HEK293 (cell line): ENCODE measurements at regions not wholly inside any gene's neighbourhood (a gene's known extent, or its start where the extent isn't known, plus 50 kb on each side); places are given as distances from the start of the nearest gene placed in this dataset.
"Not testable (repeated sequence)": the region's sequence is repeated elsewhere in the genome, so short reads cannot be mapped to it uniquely, and the experiment has no call there.

Source experiments
- CTCF ChIA-PET: fragments of 350-600 bp; formaldehyde crosslinking; extraction: SDS; loops from one replicate; lab custom pipeline; 2021; ENCODE audit warnings: antibody characterized with exemption; lab: Yijun Ruan, JAX
- POLR2A ChIA-PET: fragments of 300-600 bp; formaldehyde crosslinking; extraction: SDS; loops from one replicate; lab custom pipeline; 2020; ENCODE audit warnings: antibody characterized with exemption, inconsistent platforms; lab: Yijun Ruan, JAX
- H3K27ac ChIP-seq: fragments of 200-500 bp; sonication (Bioruptor generic); 2 replicates; pipeline ENCODE4 v1.5.1; 2014; ENCODE audit warnings: low read depth, low read length, control low read depth, inconsistent platforms; ENCODE audit errors: extremely low read depth
- H3K36me3 ChIP-seq, 2 experiments: fragments of 200-500 bp in 1 of 2; sonication (Bioruptor generic) in 1 of 2; 1 replicate in 1 of 2; 2 replicates in 1 of 2; pipeline ENCODE4 v1.5.1; 2014 to 2017; ENCODE audit warnings: inconsistent platforms in 2 of 2, low read length in 2 of 2; ENCODE audit not compliant: control insufficient read depth in 2 of 2, insufficient read depth in 1 of 2
- H3K4me1 ChIP-seq: fragments of 200-500 bp; sonication (Bioruptor generic); 2 replicates; pipeline ENCODE4 v1.5.1; 2014; ENCODE audit warnings: mild to moderate bottlenecking, low read length, inconsistent platforms; ENCODE audit not compliant: control insufficient read depth, insufficient read depth
- H3K4me3 ChIP-seq: 2 replicates; pipeline ENCODE4 v1.5.1; 2011; ENCODE audit warnings: low read depth, mild to moderate bottlenecking, control low read depth, low read length, moderate library complexity
- H3K9me3 ChIP-seq: fragments of 200-500 bp; sonication (Bioruptor generic); 2 replicates; pipeline ENCODE4 v1.5.1; 2014; ENCODE audit warnings: low read depth, low read length, inconsistent platforms; ENCODE audit not compliant: control insufficient read depth, insufficient read depth
- GLIS2 ChIP-seq: fragments of 450-650 bp; formaldehyde crosslinking; IDR thresholded peaks from 2 replicates; pipeline ENCODE4 v1.5.1; 2016; ENCODE audit warnings: missing biosample characterization, missing genetic modification characterization
- KLF10 ChIP-seq: fragments of 450-650 bp; IDR thresholded peaks from 2 replicates; pipeline ENCODE4 v1.5.1; 2018; ENCODE audit warnings: missing biosample characterization, mild to moderate bottlenecking, missing genetic modification characterization
- MZF1 ChIP-seq: fragments of 450-650 bp; formaldehyde crosslinking; IDR thresholded peaks from 2 replicates; pipeline ENCODE4 v1.5.1; 2017; ENCODE audit warnings: missing biosample characterization, missing genetic modification characterization, borderline replicate concordance
- OVOL3 ChIP-seq: fragments of 450-650 bp; formaldehyde crosslinking; IDR thresholded peaks from 2 replicates; pipeline ENCODE4 v1.5.1; 2016; ENCODE audit warnings: missing biosample characterization, missing genetic modification characterization
- SCRT2 ChIP-seq: fragments of 450-650 bp; formaldehyde crosslinking; IDR thresholded peaks from 2 replicates; pipeline ENCODE4 v1.5.1; 2016; ENCODE audit warnings: missing biosample characterization, missing genetic modification characterization
- SP7 ChIP-seq: fragments of 450-650 bp; formaldehyde crosslinking; IDR thresholded peaks from 2 replicates; pipeline ENCODE4 v1.5.1; 2016; ENCODE audit warnings: missing biosample characterization, missing genetic modification characterization
- ZBTB48 ChIP-seq: fragments of 450-650 bp; formaldehyde crosslinking; IDR thresholded peaks from 2 replicates; pipeline ENCODE4 v1.5.1; 2016; ENCODE audit warnings: missing biosample characterization, missing genetic modification characterization
- ZFHX2 ChIP-seq: fragments of 450-650 bp; formaldehyde crosslinking; conservative IDR thresholded peaks from 2 replicates; pipeline ENCODE4 v1.5.1; 2016; ENCODE audit warnings: missing biosample characterization, missing genetic modification characterization
- ZFP41 ChIP-seq: fragments of 450-650 bp; formaldehyde crosslinking; IDR thresholded peaks from 2 replicates; pipeline ENCODE4 v1.5.1; 2016; ENCODE audit warnings: missing biosample characterization, missing genetic modification characterization, borderline replicate concordance
- ZNF169 ChIP-seq: fragments of 450-650 bp; formaldehyde crosslinking; IDR thresholded peaks from 2 replicates; pipeline ENCODE4 v1.5.1; 2016; ENCODE audit warnings: missing biosample characterization, missing genetic modification characterization
- ZNF223 ChIP-seq: fragments of 450-650 bp; formaldehyde crosslinking; IDR thresholded peaks from 2 replicates; pipeline ENCODE4 v1.5.1; 2016; ENCODE audit warnings: missing biosample characterization, missing genetic modification characterization
- ZNF24 ChIP-seq: fragments of 450-650 bp; formaldehyde crosslinking; IDR thresholded peaks from 2 replicates; pipeline ENCODE4 v1.5.1; 2016; ENCODE audit warnings: missing biosample characterization, missing genetic modification characterization
- ZNF366 ChIP-seq: fragments of 450-650 bp; formaldehyde crosslinking; conservative IDR thresholded peaks from 2 replicates; pipeline ENCODE4 v1.5.1; 2016; ENCODE audit warnings: missing biosample characterization, missing genetic modification characterization
- ZNF473 ChIP-seq: fragments of 450-650 bp; formaldehyde crosslinking; IDR thresholded peaks from 2 replicates; pipeline ENCODE4 v1.5.1; 2017; ENCODE audit warnings: missing biosample characterization, missing genetic modification characterization
- ZNF544 ChIP-seq: fragments of 450-650 bp; formaldehyde crosslinking; IDR thresholded peaks from 2 replicates; pipeline ENCODE4 v1.5.0; 2017; ENCODE audit warnings: missing biosample characterization, missing genetic modification characterization
- ZNF629 ChIP-seq: fragments of 450-650 bp; formaldehyde crosslinking; IDR thresholded peaks from 2 replicates; pipeline ENCODE4 v1.5.1; 2017; ENCODE audit warnings: missing biosample characterization, missing genetic modification characterization
- ZNF776 ChIP-seq: fragments of 450-650 bp; formaldehyde crosslinking; IDR thresholded peaks from 2 replicates; pipeline ENCODE4 v1.5.0; 2017; ENCODE audit warnings: missing biosample characterization, missing genetic modification characterization, borderline replicate concordance
- ZNF777 ChIP-seq: fragments of 450-650 bp; formaldehyde crosslinking; IDR thresholded peaks from 2 replicates; pipeline ENCODE4 v1.5.1; 2017; ENCODE audit warnings: missing biosample characterization, missing genetic modification characterization, borderline replicate concordance
- ZNF837 ChIP-seq: fragments of 450-650 bp; formaldehyde crosslinking; IDR thresholded peaks from 2 replicates; pipeline ENCODE4 v1.5.1; 2016; ENCODE audit warnings: missing biosample characterization, missing genetic modification characterization
- TF ChIP-seq, protein P1 (sequence below): fragments of 450-650 bp; formaldehyde crosslinking; IDR thresholded peaks from 2 replicates; pipeline ENCODE4; 2016; ENCODE audit warnings: missing biosample characterization, missing genetic modification characterization
- TF ChIP-seq, protein P2 (sequence below): fragments of 450-650 bp; formaldehyde crosslinking; IDR thresholded peaks from 2 replicates; pipeline ENCODE4 v1.5.1; 2016; ENCODE audit warnings: missing biosample characterization, missing genetic modification characterization
- TF ChIP-seq, protein P3 (sequence below): fragments of 450-650 bp; formaldehyde crosslinking; IDR thresholded peaks from 2 replicates; pipeline ENCODE4 v1.5.1; 2016; ENCODE audit warnings: missing biosample characterization, missing genetic modification characterization, borderline replicate concordance
- TF ChIP-seq, protein P4 (sequence below): fragments of 450-650 bp; formaldehyde crosslinking; IDR thresholded peaks from 2 replicates; pipeline ENCODE4 v1.5.1; 2017; ENCODE audit warnings: missing biosample characterization, missing genetic modification characterization

DNA sequence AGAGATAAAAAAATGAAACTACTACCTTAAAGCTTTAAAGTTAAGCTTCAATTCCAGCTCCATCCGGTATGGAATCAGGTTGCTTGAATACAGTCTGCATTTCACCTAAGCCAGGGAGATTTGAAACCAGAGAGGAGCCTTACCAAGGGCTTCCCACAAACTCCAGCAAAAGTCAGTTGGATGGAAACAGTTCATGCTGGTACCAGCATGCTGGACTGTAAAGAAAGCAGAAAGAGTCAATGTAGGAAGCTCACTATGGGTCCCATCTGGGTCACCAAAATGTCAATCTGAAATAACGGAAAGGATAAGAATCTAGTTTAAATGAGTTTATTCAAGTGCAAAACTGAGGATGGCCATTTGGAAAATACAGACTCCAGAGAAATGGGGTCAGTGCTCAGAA is 65.3 kb downstream of the CDO1 start:
- no peak overlapping the region for H3K4me3 ChIP-seq
- TF ChIP-seq, protein P1, sequence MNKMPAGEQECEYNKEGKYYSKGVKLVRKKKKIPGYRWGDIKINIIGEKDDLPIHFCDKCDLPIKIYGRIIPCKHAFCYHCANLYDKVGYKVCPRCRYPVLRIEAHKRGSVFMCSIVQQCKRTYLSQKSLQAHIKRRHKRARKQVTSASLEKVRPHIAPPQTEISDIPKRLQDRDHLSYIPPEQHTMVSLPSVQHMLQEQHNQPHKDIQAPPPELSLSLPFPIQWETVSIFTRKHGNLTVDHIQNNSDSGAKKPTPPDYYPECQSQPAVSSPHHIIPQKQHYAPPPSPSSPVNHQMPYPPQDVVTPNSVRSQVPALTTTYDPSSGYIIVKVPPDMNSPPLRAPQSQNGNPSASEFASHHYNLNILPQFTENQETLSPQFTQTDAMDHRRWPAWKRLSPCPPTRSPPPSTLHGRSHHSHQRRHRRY: no peak
- TF ChIP-seq ZNF223 (tag by site-specific recombination): no peak
- TF ChIP-seq ZNF473 (tag by site-specific recombination): no peak
- no peak for TF ChIP-seq ZNF169 (tag by site-specific recombination)
- no peak for TF ChIP-seq MZF1 (tag by site-specific recombination)
- TF ChIP-seq GLIS2: no peak
- TF ChIP-seq OVOL3 (tag by site-specific recombination): no peak
- TF ChIP-seq ZNF629 (tag by site-specific recombination): no peak
- TF ChIP-seq ZNF24 (tag by site-specific recombination): no peak
- TF ChIP-seq, protein P2, sequence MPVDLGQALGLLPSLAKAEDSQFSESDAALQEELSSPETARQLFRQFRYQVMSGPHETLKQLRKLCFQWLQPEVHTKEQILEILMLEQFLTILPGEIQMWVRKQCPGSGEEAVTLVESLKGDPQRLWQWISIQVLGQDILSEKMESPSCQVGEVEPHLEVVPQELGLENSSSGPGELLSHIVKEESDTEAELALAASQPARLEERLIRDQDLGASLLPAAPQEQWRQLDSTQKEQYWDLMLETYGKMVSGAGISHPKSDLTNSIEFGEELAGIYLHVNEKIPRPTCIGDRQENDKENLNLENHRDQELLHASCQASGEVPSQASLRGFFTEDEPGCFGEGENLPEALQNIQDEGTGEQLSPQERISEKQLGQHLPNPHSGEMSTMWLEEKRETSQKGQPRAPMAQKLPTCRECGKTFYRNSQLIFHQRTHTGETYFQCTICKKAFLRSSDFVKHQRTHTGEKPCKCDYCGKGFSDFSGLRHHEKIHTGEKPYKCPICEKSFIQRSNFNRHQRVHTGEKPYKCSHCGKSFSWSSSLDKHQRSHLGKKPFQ: no peak
- TF ChIP-seq ZNF544 (tag by site-specific recombination): no peak
- TF ChIP-seq ZFP41 (tag by site-specific recombination): no peak
- TF ChIP-seq, protein P3, sequence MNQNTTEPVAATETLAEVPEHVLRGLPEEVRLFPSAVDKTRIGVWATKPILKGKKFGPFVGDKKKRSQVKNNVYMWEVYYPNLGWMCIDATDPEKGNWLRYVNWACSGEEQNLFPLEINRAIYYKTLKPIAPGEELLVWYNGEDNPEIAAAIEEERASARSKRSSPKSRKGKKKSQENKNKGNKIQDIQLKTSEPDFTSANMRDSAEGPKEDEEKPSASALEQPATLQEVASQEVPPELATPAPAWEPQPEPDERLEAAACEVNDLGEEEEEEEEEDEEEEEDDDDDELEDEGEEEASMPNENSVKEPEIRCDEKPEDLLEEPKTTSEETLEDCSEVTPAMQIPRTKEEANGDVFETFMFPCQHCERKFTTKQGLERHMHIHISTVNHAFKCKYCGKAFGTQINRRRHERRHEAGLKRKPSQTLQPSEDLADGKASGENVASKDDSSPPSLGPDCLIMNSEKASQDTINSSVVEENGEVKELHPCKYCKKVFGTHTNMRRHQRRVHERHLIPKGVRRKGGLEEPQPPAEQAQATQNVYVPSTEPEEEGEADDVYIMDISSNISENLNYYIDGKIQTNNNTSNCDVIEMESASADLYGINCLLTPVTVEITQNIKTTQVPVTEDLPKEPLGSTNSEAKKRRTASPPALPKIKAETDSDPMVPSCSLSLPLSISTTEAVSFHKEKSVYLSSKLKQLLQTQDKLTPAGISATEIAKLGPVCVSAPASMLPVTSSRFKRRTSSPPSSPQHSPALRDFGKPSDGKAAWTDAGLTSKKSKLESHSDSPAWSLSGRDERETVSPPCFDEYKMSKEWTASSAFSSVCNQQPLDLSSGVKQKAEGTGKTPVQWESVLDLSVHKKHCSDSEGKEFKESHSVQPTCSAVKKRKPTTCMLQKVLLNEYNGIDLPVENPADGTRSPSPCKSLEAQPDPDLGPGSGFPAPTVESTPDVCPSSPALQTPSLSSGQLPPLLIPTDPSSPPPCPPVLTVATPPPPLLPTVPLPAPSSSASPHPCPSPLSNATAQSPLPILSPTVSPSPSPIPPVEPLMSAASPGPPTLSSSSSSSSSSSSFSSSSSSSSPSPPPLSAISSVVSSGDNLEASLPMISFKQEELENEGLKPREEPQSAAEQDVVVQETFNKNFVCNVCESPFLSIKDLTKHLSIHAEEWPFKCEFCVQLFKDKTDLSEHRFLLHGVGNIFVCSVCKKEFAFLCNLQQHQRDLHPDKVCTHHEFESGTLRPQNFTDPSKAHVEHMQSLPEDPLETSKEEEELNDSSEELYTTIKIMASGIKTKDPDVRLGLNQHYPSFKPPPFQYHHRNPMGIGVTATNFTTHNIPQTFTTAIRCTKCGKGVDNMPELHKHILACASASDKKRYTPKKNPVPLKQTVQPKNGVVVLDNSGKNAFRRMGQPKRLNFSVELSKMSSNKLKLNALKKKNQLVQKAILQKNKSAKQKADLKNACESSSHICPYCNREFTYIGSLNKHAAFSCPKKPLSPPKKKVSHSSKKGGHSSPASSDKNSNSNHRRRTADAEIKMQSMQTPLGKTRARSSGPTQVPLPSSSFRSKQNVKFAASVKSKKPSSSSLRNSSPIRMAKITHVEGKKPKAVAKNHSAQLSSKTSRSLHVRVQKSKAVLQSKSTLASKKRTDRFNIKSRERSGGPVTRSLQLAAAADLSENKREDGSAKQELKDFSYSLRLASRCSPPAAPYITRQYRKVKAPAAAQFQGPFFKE (tag by site-specific recombination): no peak
- TF ChIP-seq KLF10 (tag by site-specific recombination): no peak
- TF ChIP-seq ZNF776 (tag by site-specific recombination): no peak
- no peak for TF ChIP-seq ZNF777
- no peak for TF ChIP-seq ZNF837 (tag by site-specific recombination)
- TF ChIP-seq, all 188 proteins: peak for 0
- Histone ChIP-seq H3K4me1 (no peaks in the 10 kb centered on the region), H3K9me3 (no peaks in the 10 kb centered on the region), H3K27ac (no peak overlapping the region), H3K36me3 (no peaks in the 10 kb centered on the region)
- CTCF ChIA-PET: no interaction called here
- POLR2A ChIA-PET: no interaction called here

DNA sequence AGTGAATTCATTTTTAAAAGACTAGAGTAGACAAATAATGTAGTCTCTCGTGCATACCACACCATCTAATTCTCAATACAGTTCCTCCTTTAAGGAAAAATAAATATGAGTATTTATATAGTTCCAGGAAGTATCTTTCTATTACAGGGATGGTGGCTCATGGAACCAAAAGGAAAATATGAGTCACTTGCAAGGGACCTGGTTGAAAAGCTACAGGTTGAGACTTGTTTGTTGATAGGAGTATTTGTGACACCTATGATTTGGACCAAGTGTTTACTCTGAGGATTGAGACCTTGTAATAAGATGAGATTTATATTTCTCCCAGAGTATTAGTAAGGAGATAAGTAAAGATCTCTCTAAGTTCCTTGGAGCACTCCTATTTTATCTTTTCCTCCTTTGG is 67.4 kb downstream of the CDO1 start:
- ChIA-PET POLR2A (no interaction called here), CTCF (no interaction called here)
- no peaks in the 10 kb centered on the region for H3K36me3 ChIP-seq
- H3K4me1 ChIP-seq: no peaks in the 10 kb centered on the region
- H3K9me3 ChIP-seq: no peaks in the 10 kb centered on the region
- no peak overlapping the region for H3K4me3 ChIP-seq
- TF ChIP-seq ZNF366 (tag by site-specific recombination) (peak; percentile 58; the same call in 1 of the 2 replicates), ZBTB48 (tag by site-specific recombination) (0 out of 2 replicates have a peak, but pooled peaks have one; percentile 34), ZFHX2 (tag by site-specific recombination) (no peak), SP7 (tag by site-specific recombination) (peak; percentile 81), SCRT2 (tag by site-specific recombination) (peak; percentile 72)
- TF ChIP-seq, protein P4, sequence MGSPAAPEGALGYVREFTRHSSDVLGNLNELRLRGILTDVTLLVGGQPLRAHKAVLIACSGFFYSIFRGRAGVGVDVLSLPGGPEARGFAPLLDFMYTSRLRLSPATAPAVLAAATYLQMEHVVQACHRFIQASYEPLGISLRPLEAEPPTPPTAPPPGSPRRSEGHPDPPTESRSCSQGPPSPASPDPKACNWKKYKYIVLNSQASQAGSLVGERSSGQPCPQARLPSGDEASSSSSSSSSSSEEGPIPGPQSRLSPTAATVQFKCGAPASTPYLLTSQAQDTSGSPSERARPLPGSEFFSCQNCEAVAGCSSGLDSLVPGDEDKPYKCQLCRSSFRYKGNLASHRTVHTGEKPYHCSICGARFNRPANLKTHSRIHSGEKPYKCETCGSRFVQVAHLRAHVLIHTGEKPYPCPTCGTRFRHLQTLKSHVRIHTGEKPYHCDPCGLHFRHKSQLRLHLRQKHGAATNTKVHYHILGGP (tag by site-specific recombination): peak; percentile 67; the same call in 1 of the 2 replicates
- H3K27ac ChIP-seq: no peak overlapping the region

DNA sequence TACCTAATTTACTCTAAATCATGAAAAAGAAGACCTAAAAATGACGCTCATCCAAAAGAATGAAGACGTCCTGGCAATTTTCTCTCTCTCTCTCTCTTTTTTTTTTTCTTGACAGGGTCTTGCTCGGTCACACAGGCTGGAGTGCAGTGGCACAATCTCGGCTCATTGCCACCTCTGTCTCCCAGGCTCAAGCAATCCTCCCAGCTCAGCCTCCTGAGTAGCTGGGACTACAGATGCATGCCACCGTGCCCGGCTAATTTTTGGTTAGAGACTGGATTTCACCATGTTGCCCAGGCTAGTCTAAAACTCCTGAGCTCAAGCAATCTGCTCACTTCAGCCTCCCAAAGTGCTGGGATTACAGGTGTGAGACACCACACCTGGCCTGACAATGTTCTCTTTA is 77.2 kb downstream of the CDO1 start:
- H3K27ac ChIP-seq, H3K4me1 ChIP-seq, H3K9me3 ChIP-seq, H3K36me3 ChIP-seq, POLR2A ChIA-PET, H3K4me3 ChIP-seq: not testable (repeated sequence)
- CTCF ChIA-PET: interaction anchor here (1.1 kb wide), 1 partner anchor 103 kb away, joined by 3 read pairs; no protein-coding TSS in a partner anchor
